ENCODE measurements at regions not wholly inside any gene's neighbourhood (a gene's known extent, or its start where the extent isn't known, plus 50 kb on each side); places are given as distances from the start of the nearest gene placed in this dataset.
"Not testable (repeated sequence)": the region's sequence is repeated elsewhere in the genome, so short reads cannot be mapped to it uniquely, and the experiment has no call there.

DNA sequence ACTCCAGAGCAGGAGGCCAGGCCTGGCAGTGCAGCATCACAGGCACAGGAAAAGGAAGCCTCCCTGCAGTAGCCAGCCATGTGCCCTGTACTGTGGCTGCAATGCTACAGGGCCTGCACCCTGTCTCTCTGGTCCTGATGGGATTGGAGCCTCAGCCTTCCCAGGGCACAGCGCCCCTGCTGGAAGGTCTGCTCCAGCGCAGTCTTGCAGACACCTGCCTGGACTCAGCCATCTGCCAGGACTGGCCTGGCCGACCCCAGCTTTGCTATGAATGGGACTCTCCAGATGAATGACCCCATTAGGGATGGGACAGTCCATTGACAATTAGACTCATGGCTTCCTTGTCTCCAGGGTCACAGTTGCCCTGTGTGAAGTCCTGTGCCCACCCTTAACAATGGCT is 251.6 kb downstream of the ERMARD start:
- Histone ChIP-seq H3K27me3 (no peaks in the 10 kb centered on the region), H3K9me3 (ENCODE audit: low read depth) (no peaks in the 10 kb centered on the region), H3K27ac (no peak overlapping the region), H3K36me3 (no peaks in the 10 kb centered on the region), H3K4me3 (no peak overlapping the region), H3K4me1 (ENCODE audit: low read depth) (no peaks in the 10 kb centered on the region)
- no peak for DNase-seq (ENCODE audit: low read depth in 1 of 2, low spot score in 1 of 2)
- TF ChIP-seq, protein P1, sequence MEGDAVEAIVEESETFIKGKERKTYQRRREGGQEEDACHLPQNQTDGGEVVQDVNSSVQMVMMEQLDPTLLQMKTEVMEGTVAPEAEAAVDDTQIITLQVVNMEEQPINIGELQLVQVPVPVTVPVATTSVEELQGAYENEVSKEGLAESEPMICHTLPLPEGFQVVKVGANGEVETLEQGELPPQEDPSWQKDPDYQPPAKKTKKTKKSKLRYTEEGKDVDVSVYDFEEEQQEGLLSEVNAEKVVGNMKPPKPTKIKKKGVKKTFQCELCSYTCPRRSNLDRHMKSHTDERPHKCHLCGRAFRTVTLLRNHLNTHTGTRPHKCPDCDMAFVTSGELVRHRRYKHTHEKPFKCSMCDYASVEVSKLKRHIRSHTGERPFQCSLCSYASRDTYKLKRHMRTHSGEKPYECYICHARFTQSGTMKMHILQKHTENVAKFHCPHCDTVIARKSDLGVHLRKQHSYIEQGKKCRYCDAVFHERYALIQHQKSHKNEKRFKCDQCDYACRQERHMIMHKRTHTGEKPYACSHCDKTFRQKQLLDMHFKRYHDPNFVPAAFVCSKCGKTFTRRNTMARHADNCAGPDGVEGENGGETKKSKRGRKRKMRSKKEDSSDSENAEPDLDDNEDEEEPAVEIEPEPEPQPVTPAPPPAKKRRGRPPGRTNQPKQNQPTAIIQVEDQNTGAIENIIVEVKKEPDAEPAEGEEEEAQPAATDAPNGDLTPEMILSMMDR (IDR thresholded peaks at IDR 0.05; ENCODE audit: low read depth, low read length) = peak; percentile 9

DNA sequence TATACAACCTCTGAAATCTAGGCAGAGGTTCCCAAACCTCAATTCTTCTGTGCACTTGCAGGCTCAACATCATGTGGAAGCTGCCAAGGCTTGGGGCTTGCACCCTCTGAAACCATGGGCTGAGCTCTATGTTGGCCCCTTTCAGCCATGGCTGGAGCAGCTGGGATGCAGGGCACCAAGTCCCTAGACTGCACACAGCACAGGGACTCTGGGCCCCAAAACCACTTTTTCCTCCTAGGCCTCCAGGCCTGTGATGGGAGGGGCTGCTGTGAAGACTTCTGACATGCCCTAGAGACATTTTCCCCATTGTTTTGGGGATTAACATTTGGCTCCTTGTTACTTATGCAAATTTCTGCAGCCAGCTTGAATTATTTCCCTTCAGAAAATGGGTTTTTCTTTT is 250.4 kb downstream of the ERMARD start:
- H3K4me3 ChIP-seq; H3K27ac ChIP-seq; H3K36me3 ChIP-seq; H3K27me3 ChIP-seq; H3K9me3 ChIP-seq (ENCODE audit: low read depth); DNase-seq (ENCODE audit: low read depth in 1 of 2, low spot score in 1 of 2); H3K4me1 ChIP-seq (ENCODE audit: low read depth): not testable (repeated sequence)

DNA sequence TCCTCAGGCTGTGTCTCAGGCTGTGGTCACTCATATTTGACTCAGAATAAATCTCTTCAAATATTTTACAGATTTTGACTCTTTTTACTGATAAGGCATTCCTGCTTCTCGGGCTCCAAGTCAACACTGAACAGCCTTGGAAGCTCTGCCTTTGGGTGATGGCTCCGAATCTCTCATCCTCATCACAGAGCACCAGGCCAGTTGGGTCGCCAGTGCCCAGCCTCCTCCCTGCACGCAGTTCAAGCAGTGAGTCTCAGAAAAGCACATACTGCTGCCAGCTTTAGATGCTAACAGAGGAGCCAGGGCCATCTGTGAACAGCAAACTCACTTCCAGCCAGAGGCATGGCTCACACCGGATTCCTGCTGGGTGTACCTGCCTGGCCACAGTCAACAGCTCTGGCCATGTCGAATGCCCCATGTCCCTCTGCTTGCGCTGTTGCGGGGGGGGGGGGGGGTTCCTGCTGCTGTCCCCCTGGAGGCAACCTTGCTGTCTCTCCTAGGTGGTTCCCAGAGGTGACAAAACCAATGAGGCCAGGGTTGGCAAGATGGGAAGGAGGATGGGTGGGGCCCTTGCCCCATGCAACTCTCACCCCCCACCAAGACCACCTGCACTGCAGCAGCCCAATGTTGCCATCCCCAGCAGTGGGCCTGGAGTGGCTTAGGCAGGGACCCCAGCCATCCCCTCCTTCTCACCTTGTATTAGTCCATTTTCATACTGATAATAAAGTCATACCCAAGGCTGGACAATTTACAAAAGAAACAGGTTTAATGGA is 248.8 kb downstream of the ERMARD start:
- Histone ChIP-seq H3K9me3 (ENCODE audit: low read depth) (no peaks in the 10 kb centered on the region), H3K4me1 (ENCODE audit: low read depth) (no peaks in the 10 kb centered on the region), H3K36me3 (no peaks in the 10 kb centered on the region), H3K27me3 (no peaks in the 10 kb centered on the region), H3K27ac (no peak overlapping the region), H3K4me3 (no peak overlapping the region)
- no peak for DNase-seq (ENCODE audit: low read depth in 1 of 2, low spot score in 1 of 2)
- TF ChIP-seq, protein P1 (IDR thresholded peaks at IDR 0.05; ENCODE audit: low read depth, low read length) = no peak

DNA sequence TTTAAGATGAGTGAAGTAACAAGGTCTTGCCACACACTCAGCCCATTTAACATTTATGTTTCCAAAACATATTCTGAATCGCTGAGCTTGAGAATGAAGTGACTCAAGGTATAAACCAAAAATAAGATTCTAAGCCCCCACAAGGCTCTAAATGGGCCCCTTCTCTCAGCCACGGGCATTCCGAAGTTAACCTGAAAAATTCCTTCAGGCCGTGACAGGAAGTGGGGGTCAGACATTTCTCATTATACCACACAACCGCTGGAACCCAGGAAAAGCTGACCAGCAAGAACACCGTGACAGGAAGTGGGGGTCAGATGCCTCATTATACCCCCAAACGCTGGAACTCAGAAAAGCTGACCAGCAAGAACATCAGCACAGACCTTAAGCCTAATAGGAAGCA is 247.9 kb downstream of the ERMARD start:
- no peaks in the 10 kb centered on the region for H3K36me3 ChIP-seq
- no peaks in the 10 kb centered on the region for H3K9me3 ChIP-seq (ENCODE audit: low read depth)
- H3K27ac ChIP-seq = no peak overlapping the region
- no peaks in the 10 kb centered on the region for H3K27me3 ChIP-seq
- no peak overlapping the region for H3K4me3 ChIP-seq
- TF ChIP-seq, protein P1 (IDR thresholded peaks at IDR 0.05; ENCODE audit: low read depth, low read length) = no peak
- no peaks in the 10 kb centered on the region for H3K4me1 ChIP-seq (ENCODE audit: low read depth)
- no peak for DNase-seq (ENCODE audit: low read depth in 1 of 2, low spot score in 1 of 2)

DNA sequence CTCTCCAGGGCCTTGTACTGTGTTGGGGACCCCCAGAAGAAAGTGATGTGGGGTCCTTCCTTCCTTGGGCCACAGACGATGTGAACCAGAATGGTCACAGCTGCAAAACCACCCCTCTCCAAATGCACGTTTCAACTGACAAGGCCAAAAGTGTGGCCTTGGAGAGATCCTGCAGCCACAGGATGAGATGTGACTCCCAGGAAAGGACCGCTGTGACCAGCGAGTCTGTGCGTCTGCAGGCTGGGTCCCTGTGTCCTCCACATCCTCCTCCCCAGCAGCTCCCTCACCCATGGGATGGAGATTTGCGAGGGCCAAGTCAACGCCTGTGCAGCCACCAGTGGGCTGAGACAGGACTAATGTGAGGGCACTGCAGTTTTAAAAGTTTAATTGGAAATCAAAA is 247.0 kb downstream of the ERMARD start:
- Histone ChIP-seq H3K27ac (no peak overlapping the region), H3K36me3 (no peaks in the 10 kb centered on the region), H3K9me3 (ENCODE audit: low read depth) (no peaks in the 10 kb centered on the region), H3K4me3 (no peak overlapping the region), H3K27me3 (no peaks in the 10 kb centered on the region), H3K4me1 (ENCODE audit: low read depth) (no peaks in the 10 kb centered on the region)
- TF ChIP-seq, protein P1 (IDR thresholded peaks at IDR 0.05; ENCODE audit: low read depth, low read length) = no peak
- DNase-seq (ENCODE audit: low read depth in 1 of 2, low spot score in 1 of 2) = no peak

DNA sequence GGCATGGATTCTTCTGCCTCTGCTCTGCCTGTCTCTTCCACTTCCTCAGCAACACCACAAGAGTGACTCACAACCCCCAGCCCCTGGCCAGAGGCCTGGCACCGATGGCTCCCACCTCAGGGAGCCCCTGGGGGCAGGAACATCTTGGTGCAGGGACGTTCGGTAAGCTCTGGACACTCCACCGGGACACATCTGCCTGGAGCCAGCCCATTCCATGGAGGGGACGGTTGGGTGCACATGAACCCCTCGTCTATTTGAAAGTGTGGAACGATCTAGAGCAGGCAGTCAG is 246.5 kb downstream of the ERMARD start:
- no peak for DNase-seq (ENCODE audit: low read depth in 1 of 2, low spot score in 1 of 2)
- Histone ChIP-seq H3K27me3 (no peaks in the 10 kb centered on the region), H3K27ac (no peak overlapping the region), H3K9me3 (ENCODE audit: low read depth) (no peaks in the 10 kb centered on the region), H3K4me1 (ENCODE audit: low read depth) (no peaks in the 10 kb centered on the region), H3K36me3 (no peaks in the 10 kb centered on the region), H3K4me3 (no peak overlapping the region)
- TF ChIP-seq, protein P1 (IDR thresholded peaks at IDR 0.05; ENCODE audit: low read depth, low read length) = no peak
